ENCODE measurements at regions not wholly inside any gene's neighbourhood (a gene's known extent, or its start where the extent isn't known, plus 50 kb on each side); places are given as distances from the start of the nearest gene placed in this dataset.

GRCh38 chr21:28790335-28790734, 202.3 kb downstream of the LTN1 start:
- TF ChIP-seq CTCF (IDR thresholded peaks at IDR 0.05) (no peak), POLR2A (IDR thresholded peaks at IDR 0.05) (no peak)
